ENCODE measurements at regions not wholly inside any gene's neighbourhood (a gene's known extent, or its start where the extent isn't known, plus 50 kb on each side); places are given as distances from the start of the nearest gene placed in this dataset.

- H3K4me1 ChIP-seq, result no peaks in the 10 kb centered on the region
- H3K4me3 ChIP-seq, result no peak overlapping the region
- no peak for TF ChIP-seq EP300 (IDR thresholded peaks at IDR 0.05)
- no peak for TF ChIP-seq POLR2AphosphoS5 (IDR thresholded peaks at IDR 0.05)
- TF ChIP-seq POLR2A (IDR thresholded peaks at IDR 0.05), result no peak
- TF ChIP-seq CTCF (IDR thresholded peaks at IDR 0.05), result no peak
- H3K27me3 ChIP-seq, result no peaks in the 10 kb centered on the region
- 74 to 84% (median 78%) methylated on average over 4 of the region's 4 CpGs for WGBS, 5 donors
- no peaks in the 10 kb centered on the region for H3K9me3 ChIP-seq
- no peak overlapping the region for H3K27ac ChIP-seq
- no peaks in the 10 kb centered on the region for H3K36me3 ChIP-seq
- intact Hi-C loops (cut with DNase I; ENCODE audit: low total_unique reads), result no loop called here
- DNase-seq, result peak in 1 of 2 donors; percentile 11
These were observed 286.6 kb upstream of the NRP1 start for GRCh38 chr10:33621101-33621500.

GRCh38 chr10:33618196-33618595 is 283.7 kb upstream of the NRP1 start:
- TF ChIP-seq CTCF (IDR thresholded peaks at IDR 0.05) (no peak), POLR2AphosphoS5 (IDR thresholded peaks at IDR 0.05) (no peak), EP300 (IDR thresholded peaks at IDR 0.05) (no peak), POLR2A (IDR thresholded peaks at IDR 0.05) (no peak)
- DNase-seq, result no peak

GRCh38 chr10:33617381-33618080 is 283.1 kb upstream of the NRP1 start:
- H3K36me3 ChIP-seq, result no peaks in the 10 kb centered on the region
- 82 to 90% (median 83%) methylated on average over 8 of the region's 8 CpGs for WGBS, 5 donors
- DNase-seq, result peak in 1 of 2 donors; percentile 20
- no peaks in the 10 kb centered on the region for H3K9me3 ChIP-seq
- TF ChIP-seq CTCF (IDR thresholded peaks at IDR 0.05) (no peak), POLR2AphosphoS5 (IDR thresholded peaks at IDR 0.05) (no peak), POLR2A (IDR thresholded peaks at IDR 0.05) (no peak), EP300 (IDR thresholded peaks at IDR 0.05) (no peak)
- no peak overlapping the region for H3K4me3 ChIP-seq
- intact Hi-C loops (cut with DNase I; ENCODE audit: low total_unique reads), result no loop called here
- no peaks in the 10 kb centered on the region for H3K27me3 ChIP-seq
- H3K4me1 ChIP-seq, result no peaks in the 10 kb centered on the region
- H3K27ac ChIP-seq, result no peak overlapping the region

More at GRCh38 chr10:33618196-33618595, 283.7 kb upstream of the NRP1 start:
- Histone ChIP-seq H3K27me3 (no peaks in the 10 kb centered on the region), H3K4me1 (no peaks in the 10 kb centered on the region), H3K27ac (no peak overlapping the region), H3K36me3 (no peaks in the 10 kb centered on the region), H3K9me3 (no peaks in the 10 kb centered on the region), H3K4me3 (no peak overlapping the region)
- intact Hi-C loops (cut with DNase I; ENCODE audit: low total_unique reads), result no loop called here
- 79 to 91% (median 87%) methylated on average over 2 of the region's 2 CpGs for WGBS, 5 donors

- no peaks in the 10 kb centered on the region for H3K27me3 ChIP-seq
- peak in 1 of 2 donors; percentile 44 for DNase-seq
- no peak overlapping the region for H3K27ac ChIP-seq
- 70 to 91% (median 79%) methylated on average over 1 of the region's 1 CpG for WGBS, 5 donors
- no peaks in the 10 kb centered on the region for H3K4me1 ChIP-seq
- intact Hi-C loops (cut with DNase I; ENCODE audit: low total_unique reads), result no loop called here
- TF ChIP-seq CTCF (IDR thresholded peaks at IDR 0.05) (no peak), POLR2AphosphoS5 (IDR thresholded peaks at IDR 0.05) (no peak), EP300 (IDR thresholded peaks at IDR 0.05) (no peak), POLR2A (IDR thresholded peaks at IDR 0.05) (no peak)
- peaks cover 0 to under 1% (median 0%) of the 10 kb centered on the region in 4 donors for H3K9me3 ChIP-seq
- no peak overlapping the region for H3K4me3 ChIP-seq
- H3K36me3 ChIP-seq, result no peaks in the 10 kb centered on the region
These were observed 282.5 kb upstream of the NRP1 start for GRCh38 chr10:33616956-33617355.

All from stomach (tissue), 8 donors.